BE2C (cell line): ENCODE measurements at regions not wholly inside any gene's neighbourhood (a gene's known extent, or its start where the extent isn't known, plus 50 kb on each side); places are given as distances from the start of the nearest gene placed in this dataset.

ENCODE experiments used
- DNase-seq: peaks from one replicate; pipeline ENCODE4 v3.0.0-alpha.2; 2020
- H3K27me3 ChIP-seq: fragments of 250-450 bp; sonication (Bioruptor Pico); 2 replicates; pipeline ENCODE4 v1.5.1; 2020; ENCODE audit warnings: mild to moderate bottlenecking
- H3K36me3 ChIP-seq: fragments of 250-450 bp; sonication (Bioruptor Pico); 2 replicates; pipeline ENCODE4 v1.5.1; 2020; ENCODE audit warnings: mild to moderate bottlenecking
- H3K4me1 ChIP-seq: fragments of 250-450 bp; sonication (Bioruptor Pico); 2 replicates; pipeline ENCODE4 v1.5.1; 2020
- H3K4me3 ChIP-seq: 2 replicates; pipeline ENCODE4 v1.5.1; 2011; ENCODE audit warnings: low read depth, low read length
- H3K9me3 ChIP-seq: fragments of 250-450 bp; sonication (Bioruptor Pico); 2 replicates; pipeline ENCODE4 v1.5.1; 2020
- CTCF ChIP-seq: IDR thresholded peaks from 2 replicates; pipeline ENCODE4 v1.5.1; 2012; ENCODE audit warnings: mild to moderate bottlenecking, low read depth, low read length

DNA sequence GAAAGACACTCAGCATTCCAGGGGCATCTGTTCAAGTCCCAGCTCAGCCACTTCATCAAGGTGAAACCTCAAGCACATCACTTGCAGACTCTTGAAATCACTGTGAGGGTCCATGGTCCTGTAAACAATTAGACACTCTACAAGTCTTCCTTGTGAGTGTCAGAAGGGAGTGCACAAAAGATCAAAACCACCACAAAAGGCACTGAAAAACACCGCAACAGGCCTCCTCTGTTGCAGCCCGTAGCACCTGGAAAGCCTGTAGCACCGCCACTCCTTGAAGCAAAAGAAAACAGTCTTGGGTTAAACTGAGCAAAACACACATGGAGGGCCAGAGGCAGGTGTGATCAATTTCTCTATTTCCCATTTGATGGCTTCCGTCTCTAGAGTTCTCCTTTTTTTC, 63.8 kb upstream of the SNRK start:
- Histone ChIP-seq H3K9me3 (no peaks in the 10 kb centered on the region), H3K36me3 (no peaks in the 10 kb centered on the region)
- no peak for TF ChIP-seq CTCF

GRCh38 chr3:43221076-43221475, 65.3 kb upstream of the SNRK start:
- Histone ChIP-seq H3K4me3 (no peak overlapping the region), H3K36me3 (no peaks in the 10 kb centered on the region), H3K9me3 (no peaks in the 10 kb centered on the region), H3K4me1 (no peaks in the 10 kb centered on the region), H3K27me3 (no peaks in the 10 kb centered on the region)
- no peak for DNase-seq
- TF ChIP-seq CTCF: no peak

More for the DNA sequence above, 63.8 kb upstream of the SNRK start:
- DNase-seq: no peak
- Histone ChIP-seq H3K4me3 (no peak overlapping the region), H3K4me1 (no peaks in the 10 kb centered on the region), H3K27me3 (no peaks in the 10 kb centered on the region)

- Histone ChIP-seq H3K4me1 (no peaks in the 10 kb centered on the region), H3K4me3 (no peak overlapping the region), H3K36me3 (no peaks in the 10 kb centered on the region), H3K9me3 (no peaks in the 10 kb centered on the region), H3K27me3 (no peaks in the 10 kb centered on the region)
- no peak for DNase-seq
- TF ChIP-seq CTCF: no peak
Measured at GRCh38 chr3:43219616-43220015, 66.7 kb upstream of the SNRK start.

- H3K4me3 ChIP-seq: no peak overlapping the region
- no peaks in the 10 kb centered on the region for H3K36me3 ChIP-seq
- no peaks in the 10 kb centered on the region for H3K4me1 ChIP-seq
- H3K9me3 ChIP-seq: no peaks in the 10 kb centered on the region
- DNase-seq: no peak
- TF ChIP-seq CTCF: no peak
- no peaks in the 10 kb centered on the region for H3K27me3 ChIP-seq
Measured at GRCh38 chr3:43218921-43219320, 67.4 kb upstream of the SNRK start.

DNA sequence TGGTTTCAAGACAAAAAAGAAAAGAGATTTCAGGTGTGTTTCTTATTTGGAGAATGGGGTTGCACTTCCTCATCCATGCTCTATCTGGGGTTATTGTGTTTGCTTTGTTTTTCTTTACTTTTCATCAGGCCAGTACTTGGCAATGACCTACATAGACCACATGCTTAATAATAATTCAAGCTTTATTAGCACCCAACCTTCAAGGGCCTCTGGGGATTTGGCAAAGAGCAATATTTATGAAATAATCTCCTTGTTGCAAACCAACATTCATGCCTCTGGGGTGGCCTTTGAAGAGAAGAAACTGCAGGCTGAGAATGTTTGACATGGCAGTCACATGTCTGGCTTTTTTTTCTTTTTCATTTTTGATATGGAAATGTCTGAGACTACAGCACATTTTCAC, 68.2 kb upstream of the SNRK start:
- no peaks in the 10 kb centered on the region for H3K27me3 ChIP-seq
- no peak overlapping the region for H3K4me3 ChIP-seq
- H3K9me3 ChIP-seq: no peaks in the 10 kb centered on the region
- TF ChIP-seq CTCF: no peak
- H3K4me1 ChIP-seq: no peaks in the 10 kb centered on the region
- H3K36me3 ChIP-seq: no peaks in the 10 kb centered on the region
- no peak for DNase-seq

- TF ChIP-seq CTCF: no peak
- Histone ChIP-seq H3K4me3 (no peak overlapping the region), H3K9me3 (no peaks in the 10 kb centered on the region), H3K36me3 (no peaks in the 10 kb centered on the region), H3K27me3 (no peaks in the 10 kb centered on the region), H3K4me1 (no peaks in the 10 kb centered on the region)
- no peak for DNase-seq
Measured at GRCh38 chr3:43217633-43218032, 68.7 kb upstream of the SNRK start.
